Astrocyte (in vitro differentiated cells and primary cell): ENCODE measurements at regions not wholly inside any gene's neighbourhood (a gene's known extent, or its start where the extent isn't known, plus 50 kb on each side); places are given as distances from the start of the nearest gene placed in this dataset.

Experiments used
- DNase-seq: peaks from one replicate; pipeline ENCODE4 v3.0.0-alpha.2; 2010; ENCODE audit warnings: low read depth
- FAIRE-seq: peaks from 2 replicates; lab custom pipeline; 2011; peaks lifted over from hg19 to GRCh38; lab: Jason Lieb, UNC
- H2AFZ ChIP-seq: 2 replicates; pipeline ENCODE4 v1.6.0; 2012; ENCODE audit warnings: low read depth, low read length, inconsistent platforms
- H3K27ac ChIP-seq: 2 replicates; pipeline ENCODE4 v1.5.1; 2011; ENCODE audit warnings: low read depth, low read length, inconsistent platforms
- H3K27me3 ChIP-seq: 2 replicates; pipeline ENCODE4 v1.6.0; 2011; ENCODE audit warnings: low read length, inconsistent platforms; ENCODE audit not compliant: insufficient read depth
- H3K36me3 ChIP-seq: 2 replicates; pipeline ENCODE4 v1.5.1; 2011; ENCODE audit warnings: low read length, inconsistent platforms; ENCODE audit not compliant: insufficient read depth
- H3K4me1 ChIP-seq: 2 replicates; pipeline ENCODE4 v1.5.1; 2011; ENCODE audit warnings: low read length, inconsistent platforms; ENCODE audit not compliant: insufficient read depth
- H3K4me2 ChIP-seq: 2 replicates; pipeline ENCODE4 v1.6.0; 2012; ENCODE audit warnings: low read length, inconsistent platforms
- H3K4me3 ChIP-seq: 2 replicates; pipeline ENCODE4 v1.5.1; 2011; ENCODE audit warnings: low read depth, mild to moderate bottlenecking, low read length, inconsistent platforms; ENCODE audit not compliant: insufficient read depth
- H3K79me2 ChIP-seq: 2 replicates; pipeline ENCODE4 v1.6.0; 2012; ENCODE audit warnings: mild to moderate bottlenecking, low read length, inconsistent platforms; ENCODE audit not compliant: insufficient read depth
- H3K9ac ChIP-seq: 2 replicates; pipeline ENCODE4 v1.6.0; 2012; ENCODE audit warnings: mild to moderate bottlenecking, low read length, inconsistent platforms
- H3K9me3 ChIP-seq: 2 replicates; pipeline ENCODE4 v1.5.1; 2012; ENCODE audit warnings: low read depth, mild to moderate bottlenecking, low read length, inconsistent platforms; ENCODE audit not compliant: insufficient read depth
- H4K20me1 ChIP-seq: 2 replicates; pipeline ENCODE4 v1.6.0; 2012; ENCODE audit warnings: low read length, inconsistent platforms; ENCODE audit not compliant: insufficient read depth
- H3K27ac Mint-ChIP-seq: one replicate; pipeline ENCODE4 v1.8.0; 2021; ENCODE audit warnings: mild to moderate bottlenecking, mixed read lengths; ENCODE audit not compliant: unreplicated experiment
- H3K27me3 Mint-ChIP-seq: one replicate; pipeline ENCODE4 v1.8.0; 2021; ENCODE audit warnings: low read depth, mixed read lengths; ENCODE audit not compliant: unreplicated experiment
- H3K36me3 Mint-ChIP-seq: one replicate; pipeline ENCODE4 v1.8.0; 2021; ENCODE audit warnings: low read depth, mixed read lengths; ENCODE audit not compliant: unreplicated experiment
- H3K4me1 Mint-ChIP-seq: one replicate; pipeline ENCODE4 v1.8.0; 2021; ENCODE audit warnings: low read depth, mixed read lengths; ENCODE audit not compliant: unreplicated experiment
- H3K4me3 Mint-ChIP-seq: one replicate; pipeline ENCODE4 v1.8.0; 2021; ENCODE audit warnings: mild to moderate bottlenecking, moderate library complexity, mixed read lengths; ENCODE audit not compliant: unreplicated experiment
- H3K9me3 Mint-ChIP-seq: one replicate; pipeline ENCODE4 v1.8.0; 2021; ENCODE audit warnings: mild to moderate bottlenecking, mixed read lengths; ENCODE audit not compliant: unreplicated experiment
- CTCF ChIP-seq: IDR thresholded peaks from 2 replicates; pipeline ENCODE4 v1.5.1; 2011; ENCODE audit warnings: low read depth, mild to moderate bottlenecking, inconsistent platforms, low read length, moderate library complexity; ENCODE audit not compliant: insufficient read depth
- EZH2 ChIP-seq: IDR thresholded peaks from 2 replicates; pipeline ENCODE4 v1.6.1; 2012; ENCODE audit warnings: mild to moderate bottlenecking, low read length, inconsistent platforms; ENCODE audit not compliant: insufficient read depth

GRCh38 chr3:78455166-78455565 lies 1312.6 kb downstream of the ROBO1 start:
- H3K9me3 Mint-ChIP-seq = no peaks in the 10 kb centered on the region
- no peak for DNase-seq
- Histone ChIP-seq H4K20me1 (no peaks in the 10 kb centered on the region), H3K4me1 (no peaks in the 10 kb centered on the region), H3K27me3 (no peaks in the 10 kb centered on the region), H3K4me2 (no peak overlapping the region), H3K79me2 (no peaks in the 10 kb centered on the region), H2AFZ (no peak overlapping the region), H3K27ac (no peak overlapping the region), H3K4me3 (no peak overlapping the region), H3K36me3 (no peaks in the 10 kb centered on the region), H3K9me3 (no peaks in the 10 kb centered on the region), H3K9ac (no peak overlapping the region)
- H3K4me1 Mint-ChIP-seq = no peaks in the 10 kb centered on the region
- no peak for FAIRE-seq
- H3K4me3 Mint-ChIP-seq = no peak overlapping the region
- H3K27me3 Mint-ChIP-seq = no peaks in the 10 kb centered on the region
- no peak for TF ChIP-seq EZH2
- no peaks in the 10 kb centered on the region for H3K36me3 Mint-ChIP-seq
- no peak overlapping the region for H3K27ac Mint-ChIP-seq

DNA sequence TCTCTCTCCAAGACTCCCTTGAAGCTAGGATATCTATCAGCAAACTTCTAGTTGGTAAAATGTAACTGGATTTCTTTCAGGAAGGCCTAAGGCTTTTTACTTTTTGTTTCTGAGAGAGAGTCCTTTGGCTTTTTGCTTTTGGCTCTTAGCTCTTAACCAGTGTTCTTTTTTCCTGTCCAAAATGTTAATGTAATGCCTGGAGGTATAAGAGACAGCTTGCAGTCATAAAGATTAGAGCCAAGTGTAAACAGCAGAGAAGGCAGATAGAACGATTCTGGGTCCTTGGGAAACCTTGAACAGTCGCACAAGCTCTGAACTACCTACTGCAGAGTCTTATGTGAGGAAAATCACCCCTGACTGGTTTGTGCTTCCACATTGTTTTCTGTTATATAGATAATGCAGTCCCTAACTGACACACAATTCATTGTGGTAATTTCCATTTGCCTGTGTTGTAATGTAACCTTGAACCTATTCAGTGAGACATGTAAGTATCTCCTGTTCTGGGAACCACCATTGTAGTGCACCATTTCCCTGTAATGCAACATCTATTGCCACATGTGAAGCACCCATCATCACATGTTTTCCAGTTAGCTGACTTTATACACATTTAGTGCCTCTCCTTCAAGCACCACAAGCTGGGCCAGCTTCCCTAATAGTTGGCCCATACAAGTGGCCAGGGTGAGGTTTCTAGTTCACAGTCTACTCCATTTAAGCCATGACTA lies 1311.9 kb downstream of the ROBO1 start:
- Histone ChIP-seq H3K79me2 (no peaks in the 10 kb centered on the region), H2AFZ (no peak overlapping the region), H3K4me3 (no peak overlapping the region), H3K4me2 (no peak overlapping the region), H3K36me3 (no peaks in the 10 kb centered on the region), H3K27ac (no peak overlapping the region), H3K4me1 (no peaks in the 10 kb centered on the region), H3K9ac (no peak overlapping the region), H3K27me3 (no peaks in the 10 kb centered on the region), H4K20me1 (no peaks in the 10 kb centered on the region), H3K9me3 (no peaks in the 10 kb centered on the region)
- Mint-ChIP-seq H3K36me3 (no peaks in the 10 kb centered on the region), H3K9me3 (no peaks in the 10 kb centered on the region), H3K27ac (no peak overlapping the region), H3K27me3 (no peaks in the 10 kb centered on the region), H3K4me3 (no peak overlapping the region), H3K4me1 (no peaks in the 10 kb centered on the region)
- FAIRE-seq (no peak), DNase-seq (no peak)
- TF ChIP-seq EZH2 (no peak), CTCF (no peak)

DNA sequence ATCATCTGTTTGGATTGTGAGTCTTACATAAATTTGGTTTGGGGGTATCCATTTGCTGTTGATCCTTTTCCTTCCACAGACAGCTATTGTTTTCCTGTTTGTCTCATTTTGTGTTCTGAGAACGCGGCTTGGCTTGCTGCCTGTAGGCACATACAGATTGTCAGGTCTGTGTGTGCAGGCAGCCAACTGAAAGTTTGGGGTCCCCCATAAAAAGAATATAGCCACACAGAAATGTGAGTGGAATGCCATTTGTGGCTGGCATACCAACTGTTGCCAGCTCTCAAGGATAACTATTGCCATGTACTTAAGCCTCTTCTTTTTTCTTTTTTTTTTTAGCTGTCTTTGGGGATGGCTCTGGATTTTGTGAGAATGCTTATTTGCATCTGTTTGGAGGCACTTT lies 1308.0 kb downstream of the ROBO1 start:
- Histone ChIP-seq H3K27me3 (no peaks in the 10 kb centered on the region), H2AFZ (no peak overlapping the region), H3K36me3 (no peaks in the 10 kb centered on the region), H3K4me3 (no peak overlapping the region), H3K9ac (no peak overlapping the region), H4K20me1 (no peaks in the 10 kb centered on the region), H3K4me2 (no peak overlapping the region), H3K27ac (no peak overlapping the region), H3K79me2 (no peaks in the 10 kb centered on the region), H3K9me3 (no peaks in the 10 kb centered on the region), H3K4me1 (no peaks in the 10 kb centered on the region)
- FAIRE-seq (no peak), DNase-seq (no peak)
- no peaks in the 10 kb centered on the region for H3K9me3 Mint-ChIP-seq
- TF ChIP-seq CTCF (no peak), EZH2 (no peak)
- no peaks in the 10 kb centered on the region for H3K4me1 Mint-ChIP-seq
- no peak overlapping the region for H3K27ac Mint-ChIP-seq
- H3K4me3 Mint-ChIP-seq = no peak overlapping the region
- no peaks in the 10 kb centered on the region for H3K27me3 Mint-ChIP-seq
- no peaks in the 10 kb centered on the region for H3K36me3 Mint-ChIP-seq
